ENCODE measurements at regions not wholly inside any gene's neighbourhood (a gene's known extent, or its start where the extent isn't known, plus 50 kb on each side); places are given as distances from the start of the nearest gene placed in this dataset.

- RAD21 ChIA-PET (ENCODE audit: low non-redundant PET in 1 of 2, low total read pairs in 2 of 2, uncharacterized antibody in 2 of 2, unreplicated experiment in 2 of 2) = no interaction called here
- H3K4me1 ChIP-seq (ENCODE audit: control insufficient read depth in 1 of 2, insufficient read depth in 2 of 2, low read length in 2 of 2) = no peaks in the 10 kb centered on the region
- CTCF ChIA-PET = no interaction called here
- no peak for DNase-seq (ENCODE audit: low read depth, low spot score)
- H3K9me3 ChIP-seq (ENCODE audit: control insufficient read depth in 1 of 2, insufficient read depth in 1 of 2, low read depth in 1 of 2, low read length in 2 of 2) = no peaks in the 10 kb centered on the region
- no TSS peak for BruUV-seq (replicated peaks)
- no peak overlapping the region for H3K4me2 ChIP-seq (ENCODE audit: low read length)
- H3K9ac ChIP-seq (ENCODE audit: low read length) = no peak overlapping the region
- no peaks in the 10 kb centered on the region for H3K79me2 ChIP-seq (ENCODE audit: insufficient read depth, low read length)
- H4K20me1 ChIP-seq (ENCODE audit: insufficient read depth) = no peaks in the 10 kb centered on the region
- H3K36me3 ChIP-seq (ENCODE audit: control insufficient read depth in 1 of 2, insufficient read depth in 2 of 2, low read length in 2 of 2) = no peaks in the 10 kb centered on the region
- H3K4me3 ChIP-seq (replicated peaks in 1 of 2; ENCODE audit: low read depth in 1 of 2, low read length in 2 of 2) = no peak overlapping the region
- no peak overlapping the region for H2AFZ ChIP-seq (ENCODE audit: low read depth, low read length, poor library complexity, severe bottlenecking)
- intact Hi-C loops (cut with micrococcal nuclease) = no loop called here
- TF ChIP-seq CEBPB (IDR thresholded peaks at IDR 0.05; ENCODE audit: low read depth) (no peak), JUND (IDR thresholded peaks at IDR 0.05) (no peak), CBX3 (IDR thresholded peaks at IDR 0.05; ENCODE audit: low read depth) (peak; percentile 82), RAD21 (IDR thresholded peaks at IDR 0.05; ENCODE audit: low read depth) (no peak)
- H3K9me2 ChIP-seq (ENCODE audit: insufficient read depth) = no peaks in the 10 kb centered on the region
- no peaks in the 10 kb centered on the region for H3K27me3 ChIP-seq (ENCODE audit: insufficient read depth, low read length)
- POLR2A ChIA-PET = no interaction called here
- no peak overlapping the region for H3K27ac ChIP-seq (ENCODE audit: low read depth, low read length)
- ATAC-seq = no peak
These were observed 498.7 kb upstream of the NFIA start for GRCh38 chr1:60583696-60584095.

DNA sequence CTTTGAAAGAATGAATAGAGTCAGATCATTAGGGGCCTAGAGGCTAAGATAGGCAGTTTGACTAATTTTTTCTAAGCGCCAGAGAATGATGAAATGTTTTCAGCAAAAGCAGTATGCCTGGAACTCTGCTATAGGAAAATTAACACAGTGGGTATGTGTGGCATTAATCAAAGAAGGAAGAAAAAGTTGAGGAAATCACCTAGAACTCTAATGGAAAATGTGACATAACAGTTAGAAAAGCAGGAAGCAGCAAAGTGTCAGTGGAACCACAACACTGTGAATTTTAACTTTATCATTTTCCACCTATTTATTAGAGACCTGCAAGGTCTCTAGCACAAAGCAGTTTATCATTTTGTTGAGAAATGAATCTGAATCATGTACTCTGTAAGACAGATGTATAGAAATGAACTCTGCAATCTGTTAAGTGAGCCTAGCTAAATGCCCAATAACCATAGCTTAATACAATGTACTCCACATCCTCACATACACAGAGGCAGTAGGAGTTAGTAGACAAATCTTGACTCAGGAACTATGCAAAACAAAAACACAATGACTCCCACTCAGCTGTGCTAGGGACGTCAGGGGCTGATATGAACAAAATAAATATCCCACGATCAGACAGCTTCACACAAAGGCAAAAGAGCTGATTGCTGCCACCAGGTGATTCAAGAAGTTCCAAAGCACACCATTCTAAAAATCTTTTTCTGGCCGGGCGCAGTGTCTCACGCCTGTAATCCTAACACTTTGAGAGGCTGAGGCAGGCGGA lies 500.7 kb upstream of the NFIA start:
- intact Hi-C loops (cut with micrococcal nuclease) = no loop called here
- Histone ChIP-seq H3K9me2 (ENCODE audit: insufficient read depth) (no peaks in the 10 kb centered on the region), H3K4me3 (replicated peaks in 1 of 2; ENCODE audit: low read depth in 1 of 2, low read length in 2 of 2) (no peak overlapping the region), H3K4me1 (ENCODE audit: control insufficient read depth in 1 of 2, insufficient read depth in 2 of 2, low read length in 2 of 2) (no peaks in the 10 kb centered on the region), H3K9me3 (ENCODE audit: control insufficient read depth in 1 of 2, insufficient read depth in 1 of 2, low read depth in 1 of 2, low read length in 2 of 2) (no peaks in the 10 kb centered on the region), H4K20me1 (ENCODE audit: insufficient read depth) (no peaks in the 10 kb centered on the region), H3K79me2 (ENCODE audit: insufficient read depth, low read length) (no peaks in the 10 kb centered on the region), H3K4me2 (ENCODE audit: low read length) (no peak overlapping the region), H3K27ac (ENCODE audit: low read depth, low read length) (no peak overlapping the region), H2AFZ (ENCODE audit: low read depth, low read length, poor library complexity, severe bottlenecking) (no peak overlapping the region), H3K27me3 (ENCODE audit: insufficient read depth, low read length) (no peaks in the 10 kb centered on the region), H3K9ac (ENCODE audit: low read length) (no peak overlapping the region), H3K36me3 (ENCODE audit: control insufficient read depth in 1 of 2, insufficient read depth in 2 of 2, low read length in 2 of 2) (no peaks in the 10 kb centered on the region)
- RAD21 ChIA-PET (ENCODE audit: low non-redundant PET in 1 of 2, low total read pairs in 2 of 2, uncharacterized antibody in 2 of 2, unreplicated experiment in 2 of 2) = no interaction called here
- CTCF ChIA-PET = no interaction called here
- POLR2A ChIA-PET = no interaction called here
- no peak for ATAC-seq
- BruUV-seq (replicated peaks) = no TSS peak
- DNase-seq (ENCODE audit: low read depth, low spot score) = no peak
- TF ChIP-seq ATF3 (IDR thresholded peaks at IDR 0.05) (no peak), JUND (IDR thresholded peaks at IDR 0.05) (no peak)
- TF ChIP-seq, protein P1, sequence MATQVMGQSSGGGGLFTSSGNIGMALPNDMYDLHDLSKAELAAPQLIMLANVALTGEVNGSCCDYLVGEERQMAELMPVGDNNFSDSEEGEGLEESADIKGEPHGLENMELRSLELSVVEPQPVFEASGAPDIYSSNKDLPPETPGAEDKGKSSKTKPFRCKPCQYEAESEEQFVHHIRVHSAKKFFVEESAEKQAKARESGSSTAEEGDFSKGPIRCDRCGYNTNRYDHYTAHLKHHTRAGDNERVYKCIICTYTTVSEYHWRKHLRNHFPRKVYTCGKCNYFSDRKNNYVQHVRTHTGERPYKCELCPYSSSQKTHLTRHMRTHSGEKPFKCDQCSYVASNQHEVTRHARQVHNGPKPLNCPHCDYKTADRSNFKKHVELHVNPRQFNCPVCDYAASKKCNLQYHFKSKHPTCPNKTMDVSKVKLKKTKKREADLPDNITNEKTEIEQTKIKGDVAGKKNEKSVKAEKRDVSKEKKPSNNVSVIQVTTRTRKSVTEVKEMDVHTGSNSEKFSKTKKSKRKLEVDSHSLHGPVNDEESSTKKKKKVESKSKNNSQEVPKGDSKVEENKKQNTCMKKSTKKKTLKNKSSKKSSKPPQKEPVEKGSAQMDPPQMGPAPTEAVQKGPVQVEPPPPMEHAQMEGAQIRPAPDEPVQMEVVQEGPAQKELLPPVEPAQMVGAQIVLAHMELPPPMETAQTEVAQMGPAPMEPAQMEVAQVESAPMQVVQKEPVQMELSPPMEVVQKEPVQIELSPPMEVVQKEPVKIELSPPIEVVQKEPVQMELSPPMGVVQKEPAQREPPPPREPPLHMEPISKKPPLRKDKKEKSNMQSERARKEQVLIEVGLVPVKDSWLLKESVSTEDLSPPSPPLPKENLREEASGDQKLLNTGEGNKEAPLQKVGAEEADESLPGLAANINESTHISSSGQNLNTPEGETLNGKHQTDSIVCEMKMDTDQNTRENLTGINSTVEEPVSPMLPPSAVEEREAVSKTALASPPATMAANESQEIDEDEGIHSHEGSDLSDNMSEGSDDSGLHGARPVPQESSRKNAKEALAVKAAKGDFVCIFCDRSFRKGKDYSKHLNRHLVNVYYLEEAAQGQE (IDR thresholded peaks at IDR 0.05; ENCODE audit: low read depth) = no peak

Data from HCT116 (cell line).